CD14-positive monocyte (primary cell): ENCODE measurements at regions not wholly inside any gene's neighbourhood (a gene's known extent, or its start where the extent isn't known, plus 50 kb on each side); places are given as distances from the start of the nearest gene placed in this dataset.

Experiments used
- DNase-seq, 3 donors: peaks; one replicate each; pipeline ENCODE4 v3.0.0-alpha.2; 2011 to 2022
- H2AFZ ChIP-seq: 2 replicates; pipeline ENCODE4 v1.6.0; 2012; ENCODE audit warnings: mild to moderate bottlenecking, low read depth, low read length, inconsistent platforms; ENCODE audit not compliant: insufficient read depth, poor library complexity, severe bottlenecking
- H3K27ac ChIP-seq, 2 donors: 1 replicate in 1 of 2; 2 replicates in 1 of 2; pipeline ENCODE4 v1.5.1; 2012 to 2013; ENCODE audit warnings: low read length in 2 of 2, control low read depth in 1 of 2, inconsistent platforms in 1 of 2, low read depth in 1 of 2, mild to moderate bottlenecking in 1 of 2
- H3K27me3 ChIP-seq, 2 donors: one replicate each; pipeline versions ENCODE4 v1.6.0 to v1.6.1; 2011 to 2013; ENCODE audit warnings: low read length in 2 of 2; ENCODE audit not compliant: control insufficient read depth in 2 of 2, insufficient read depth in 2 of 2
- H3K36me3 ChIP-seq, 2 donors: replicated peaks in 1 of 2; 1 replicate in 1 of 2; 2 replicates in 1 of 2; pipeline versions ENCODE4 v1.5.1 to v1.6.1; 2012 to 2013; ENCODE audit warnings: low read length in 2 of 2, control low read depth in 1 of 2, inconsistent platforms in 1 of 2, mild to moderate bottlenecking in 1 of 2; ENCODE audit not compliant: insufficient read depth in 2 of 2, control insufficient read depth in 1 of 2
- H3K4me1 ChIP-seq, 2 donors: 1 replicate in 1 of 2; 2 replicates in 1 of 2; pipeline versions ENCODE4 v1.5.1 to v1.6.1; 2012 to 2013; ENCODE audit warnings: low read length in 2 of 2, control low read depth in 1 of 2, inconsistent platforms in 1 of 2, mild to moderate bottlenecking in 1 of 2, moderate library complexity in 1 of 2; ENCODE audit not compliant: insufficient read depth in 2 of 2, control insufficient read depth in 1 of 2
- H3K4me2 ChIP-seq: replicated peaks from 2 replicates; pipeline ENCODE3; 2012; ENCODE audit warnings: low read length, moderate library complexity, mild to moderate bottlenecking; ENCODE audit not compliant: poor library complexity, severe bottlenecking; ENCODE audit errors: extremely low read depth
- H3K4me3 ChIP-seq, 3 experiments: fragments of 200-600 bp in 1 of 3; sonication (generic) in 1 of 3; replicated peaks in 1 of 3; 1 replicate in 2 of 3; 2 replicates in 1 of 3; pipeline ENCODE4 v1.5.1; 2011 to 2013; ENCODE audit warnings: low read length in 3 of 3, mild to moderate bottlenecking in 3 of 3, control low read depth in 2 of 3, low read depth in 2 of 3, inconsistent platforms in 1 of 3, moderate library complexity in 1 of 3
- H3K79me2 ChIP-seq: 2 replicates; pipeline ENCODE4 v1.6.0; 2012; ENCODE audit warnings: mild to moderate bottlenecking, control low read depth, inconsistent platforms, low read length, moderate library complexity; ENCODE audit not compliant: insufficient read depth
- H3K9ac ChIP-seq: 2 replicates; pipeline ENCODE4 v1.6.0; 2017; ENCODE audit warnings: low read length, mild to moderate bottlenecking; ENCODE audit not compliant: insufficient read depth, poor library complexity, severe bottlenecking
- H3K9me3 ChIP-seq, 2 donors: replicated peaks in 1 of 2; 1 replicate in 1 of 2; 2 replicates in 1 of 2; pipeline versions ENCODE4 v1.5.1 to v1.6.1; 2012 to 2013; ENCODE audit warnings: low read length in 2 of 2, control low read depth in 1 of 2; ENCODE audit not compliant: control insufficient read depth in 1 of 2, insufficient read depth in 1 of 2
- H4K20me1 ChIP-seq: 2 replicates; pipeline ENCODE4 v1.6.0; 2012; ENCODE audit warnings: mild to moderate bottlenecking, low read length, control low read depth, moderate library complexity; ENCODE audit not compliant: insufficient read depth
- H3K27ac Mint-ChIP-seq, 7 donors: one replicate each; pipeline ENCODE4 v1.8.0; 2020; ENCODE audit warnings: mild to moderate bottlenecking in 7 of 7, mixed read lengths in 7 of 7, moderate library complexity in 6 of 7, inconsistent platforms in 2 of 7
- H3K27me3 Mint-ChIP-seq, 3 donors: one replicate each; pipeline ENCODE4 v1.8.0; 2021 to 2022; ENCODE audit warnings: low read depth in 3 of 3, mild to moderate bottlenecking in 3 of 3, mixed read lengths in 3 of 3, moderate library complexity in 3 of 3, inconsistent platforms in 1 of 3
- H3K36me3 Mint-ChIP-seq, 2 donors: one replicate each; pipeline ENCODE4 v1.8.0; 2020; ENCODE audit warnings: mixed read lengths in 2 of 2, inconsistent platforms in 1 of 2, mild to moderate bottlenecking in 1 of 2
- H3K4me1 Mint-ChIP-seq: one replicate; pipeline ENCODE4 v1.8.0; 2020; ENCODE audit warnings: mild to moderate bottlenecking, mixed read lengths
- H3K4me3 Mint-ChIP-seq, 2 donors: one replicate each; pipeline ENCODE4 v1.8.0; 2020; ENCODE audit warnings: mild to moderate bottlenecking in 2 of 2, mixed read lengths in 2 of 2, moderate library complexity in 1 of 2
- H3K9me3 Mint-ChIP-seq, 7 donors: one replicate each; pipeline ENCODE4 v1.8.0; 2020 to 2022; ENCODE audit warnings: mixed read lengths in 7 of 7, mild to moderate bottlenecking in 6 of 7, moderate library complexity in 6 of 7, inconsistent platforms in 2 of 7
- WGBS: methylation state at CpG from one replicate; pipeline ENCODE4 v1.1.5; 2013; ENCODE audit warnings: missing lambda C conversion rate; ENCODE audit not compliant: insufficient coverage; 5-methylcytosine and 5-hydroxymethylcytosine counted together
- intact Hi-C, 2 donors: fragments of 100-400 bp; cut with micrococcal nuclease; formaldehyde crosslinking; loops; one replicate each; pipeline versions ENCODE4 v1.15.0 to v1.15.1; 2023
- TF ChIP-seq, protein P1 (sequence below): fragments of 200-600 bp; IDR thresholded peaks from one replicate; pipeline ENCODE4 v1.8.0; 2022; ENCODE audit warnings: antibody characterized with exemption, mild to moderate bottlenecking

DNA sequence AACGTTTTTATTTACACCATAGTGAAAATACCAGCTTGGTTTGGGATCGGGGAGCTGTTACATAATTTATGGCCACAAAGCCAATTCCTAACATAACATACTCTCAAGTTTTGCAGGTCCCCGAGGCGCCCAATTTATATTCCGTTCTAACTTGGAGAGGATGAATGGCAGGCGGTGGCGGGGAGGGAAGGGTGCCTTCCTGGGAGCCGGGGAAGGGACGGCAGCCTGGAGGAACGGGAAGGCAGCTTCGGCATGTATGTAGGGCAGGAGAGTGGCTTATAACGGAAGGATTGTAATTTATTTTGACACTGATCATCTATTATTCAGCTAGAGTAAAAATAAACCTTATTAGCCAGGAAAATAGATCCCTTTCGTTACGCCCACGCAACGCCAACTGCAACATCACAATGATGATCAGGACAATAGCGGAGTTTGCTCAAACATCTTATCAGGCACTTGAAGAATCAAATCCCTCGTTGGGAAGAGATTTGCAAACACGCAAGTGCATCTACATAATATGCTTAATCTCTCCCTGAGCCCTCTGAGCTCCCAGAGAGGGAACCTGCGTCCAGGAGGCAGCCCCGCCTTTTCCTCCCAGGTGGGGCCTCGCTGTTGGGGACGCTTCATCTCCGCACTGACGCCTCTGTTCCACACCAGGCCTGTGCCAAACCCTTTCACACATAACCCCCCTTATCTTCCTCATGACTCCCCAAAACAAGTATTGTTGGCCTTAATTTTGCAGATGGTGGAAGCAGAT lies 93.7 kb upstream of the C1orf174 start:
- Mint-ChIP-seq H3K36me3 (no peaks in the 10 kb centered on the region), H3K4me3 (no peak overlapping the region), H3K27me3 (peaks cover 5 to 12% (median 9%) of the 10 kb centered on the region in 3 donors), H3K27ac (no peak overlapping the region), H3K9me3 (peaks cover 5 to 11% (median 10%) of the 10 kb centered on the region in 7 donors), H3K4me1 (no peaks in the 10 kb centered on the region)
- no peak overlapping the region for H3K27ac ChIP-seq
- TF ChIP-seq, protein P1, sequence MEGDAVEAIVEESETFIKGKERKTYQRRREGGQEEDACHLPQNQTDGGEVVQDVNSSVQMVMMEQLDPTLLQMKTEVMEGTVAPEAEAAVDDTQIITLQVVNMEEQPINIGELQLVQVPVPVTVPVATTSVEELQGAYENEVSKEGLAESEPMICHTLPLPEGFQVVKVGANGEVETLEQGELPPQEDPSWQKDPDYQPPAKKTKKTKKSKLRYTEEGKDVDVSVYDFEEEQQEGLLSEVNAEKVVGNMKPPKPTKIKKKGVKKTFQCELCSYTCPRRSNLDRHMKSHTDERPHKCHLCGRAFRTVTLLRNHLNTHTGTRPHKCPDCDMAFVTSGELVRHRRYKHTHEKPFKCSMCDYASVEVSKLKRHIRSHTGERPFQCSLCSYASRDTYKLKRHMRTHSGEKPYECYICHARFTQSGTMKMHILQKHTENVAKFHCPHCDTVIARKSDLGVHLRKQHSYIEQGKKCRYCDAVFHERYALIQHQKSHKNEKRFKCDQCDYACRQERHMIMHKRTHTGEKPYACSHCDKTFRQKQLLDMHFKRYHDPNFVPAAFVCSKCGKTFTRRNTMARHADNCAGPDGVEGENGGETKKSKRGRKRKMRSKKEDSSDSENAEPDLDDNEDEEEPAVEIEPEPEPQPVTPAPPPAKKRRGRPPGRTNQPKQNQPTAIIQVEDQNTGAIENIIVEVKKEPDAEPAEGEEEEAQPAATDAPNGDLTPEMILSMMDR: no peak
- no peak overlapping the region for H3K4me2 ChIP-seq
- H4K20me1 ChIP-seq: no peaks in the 10 kb centered on the region
- H3K9ac ChIP-seq: no peak overlapping the region
- intact Hi-C loops: no loop called here
- H3K79me2 ChIP-seq: no peaks in the 10 kb centered on the region
- no peak for DNase-seq
- H3K4me1 ChIP-seq: no peaks in the 10 kb centered on the region
- H3K9me3 ChIP-seq: peaks cover 8 to 9% of the 10 kb centered on the region in 2 donors
- H3K27me3 ChIP-seq: no peaks in the 10 kb centered on the region
- no peak overlapping the region for H3K4me3 ChIP-seq
- 65% methylated on average over 8 of the region's 25 CpGs for WGBS
- H2AFZ ChIP-seq: no peak overlapping the region
- H3K36me3 ChIP-seq: no peaks in the 10 kb centered on the region

GRCh38 chr1:3995141-3995780 lies 95.2 kb upstream of the C1orf174 start:
- 95% methylated on average over 13 of the region's 14 CpGs for WGBS
- intact Hi-C loops: no loop called here
- Histone ChIP-seq H3K9ac (no peak overlapping the region), H3K79me2 (no peaks in the 10 kb centered on the region), H3K27me3 (no peaks in the 10 kb centered on the region), H3K4me3 (no peak overlapping the region), H3K4me2 (no peak overlapping the region), H3K9me3 (peaks cover 8 to 9% of the 10 kb centered on the region in 2 donors), H3K36me3 (no peaks in the 10 kb centered on the region), H4K20me1 (no peaks in the 10 kb centered on the region), H3K4me1 (no peaks in the 10 kb centered on the region), H3K27ac (no peak overlapping the region), H2AFZ (no peak overlapping the region)
- Mint-ChIP-seq H3K9me3 (peaks cover 5 to 11% (median 8%) of the 10 kb centered on the region in 7 donors), H3K27me3 (peaks cover 6 to 21% (median 15%) of the 10 kb centered on the region in 3 donors), H3K4me1 (no peaks in the 10 kb centered on the region), H3K36me3 (no peaks in the 10 kb centered on the region), H3K4me3 (no peak overlapping the region), H3K27ac (no peak overlapping the region)
- no peak for DNase-seq
- TF ChIP-seq, protein P1: no peak
